Natural killer cell (primary cell): ENCODE measurements at regions not wholly inside any gene's neighbourhood (a gene's known extent, or its start where the extent isn't known, plus 50 kb on each side); places are given as distances from the start of the nearest gene placed in this dataset.

Experiments
- ATAC-seq, 3 donors: fragments of 150-1000 bp in 2 of 3; fragments of 200-7000 bp in 1 of 3; cut with Tn5 transposase; 1 replicate in 1 of 3; 2 replicates in 2 of 3; pipeline ENCODE4 v1.10.0; 2021; ENCODE audit warnings: mild to moderate bottlenecking in 2 of 3, moderate library complexity in 2 of 3
- DNase-seq, 2 donors: peaks; one replicate each; pipeline versions ENCODE4 v3.0.0 to v3.0.0-alpha.2; 2013 to 2021; ENCODE audit warnings: mixed read lengths in 1 of 2
- H3K27ac ChIP-seq: one replicate; pipeline ENCODE4 v1.5.1; 2013; ENCODE audit warnings: mild to moderate bottlenecking, low read length
- H3K27me3 ChIP-seq: one replicate; pipeline ENCODE4 v1.6.1; 2013; ENCODE audit warnings: low read length; ENCODE audit not compliant: control insufficient read depth, insufficient read depth
- H3K36me3 ChIP-seq: one replicate; pipeline ENCODE4 v1.6.1; 2013; ENCODE audit warnings: low read length; ENCODE audit not compliant: control insufficient read depth, insufficient read depth
- H3K4me1 ChIP-seq: one replicate; pipeline ENCODE4 v1.6.1; 2013; ENCODE audit warnings: low read length; ENCODE audit not compliant: control insufficient read depth, insufficient read depth
- H3K4me3 ChIP-seq: one replicate; pipeline ENCODE4 v1.5.1; 2013; ENCODE audit warnings: low read length
- H3K9me3 ChIP-seq: one replicate; pipeline ENCODE4 v1.6.1; 2013; ENCODE audit warnings: low read length; ENCODE audit not compliant: control insufficient read depth, insufficient read depth
- H3K27ac Mint-ChIP-seq, 2 donors: one replicate each; pipeline ENCODE4 v1.8.0; 2022; ENCODE audit warnings: mild to moderate bottlenecking in 2 of 2, mixed read lengths in 2 of 2, moderate library complexity in 1 of 2
- H3K27me3 Mint-ChIP-seq, 2 donors: one replicate each; pipeline ENCODE4 v1.8.0; 2022; ENCODE audit warnings: low read depth in 2 of 2, mixed read lengths in 2 of 2
- H3K36me3 Mint-ChIP-seq: one replicate; pipeline ENCODE4 v1.8.0; 2022; ENCODE audit warnings: mixed read lengths
- H3K4me1 Mint-ChIP-seq, 2 donors: one replicate each; pipeline ENCODE4 v1.8.0; 2022; ENCODE audit warnings: mixed read lengths in 2 of 2
- H3K4me3 Mint-ChIP-seq: one replicate; pipeline ENCODE4 v1.8.0; 2022; ENCODE audit warnings: mild to moderate bottlenecking, moderate library complexity, mixed read lengths
- H3K9me3 Mint-ChIP-seq, 2 donors: one replicate each; pipeline ENCODE4 v1.8.0; 2022; ENCODE audit warnings: mixed read lengths in 2 of 2
- WGBS: methylation state at CpG from one replicate; pipeline ENCODE4 v1.1.7; 2013; ENCODE audit warnings: missing lambda C conversion rate; ENCODE audit not compliant: insufficient coverage; 5-methylcytosine and 5-hydroxymethylcytosine counted together
- intact Hi-C: fragments of 100-400 bp; cut with micrococcal nuclease; formaldehyde crosslinking; loops from one replicate; pipeline ENCODE4 v1.14.2; 2022
- TF ChIP-seq, protein P1 (sequence below): fragments of 200-600 bp; IDR thresholded peaks from one replicate; pipeline ENCODE4 v1.8.0; 2022; ENCODE audit warnings: antibody characterized with exemption

GRCh38 chr4:152032722-152033131 is 271.9 kb upstream of the GATB start:
- H3K9me3 Mint-ChIP-seq = no peaks in the 10 kb centered on the region
- no peaks in the 10 kb centered on the region for H3K4me1 ChIP-seq
- no peak overlapping the region for H3K4me3 Mint-ChIP-seq
- no peak overlapping the region for H3K27ac ChIP-seq
- TF ChIP-seq, protein P1, sequence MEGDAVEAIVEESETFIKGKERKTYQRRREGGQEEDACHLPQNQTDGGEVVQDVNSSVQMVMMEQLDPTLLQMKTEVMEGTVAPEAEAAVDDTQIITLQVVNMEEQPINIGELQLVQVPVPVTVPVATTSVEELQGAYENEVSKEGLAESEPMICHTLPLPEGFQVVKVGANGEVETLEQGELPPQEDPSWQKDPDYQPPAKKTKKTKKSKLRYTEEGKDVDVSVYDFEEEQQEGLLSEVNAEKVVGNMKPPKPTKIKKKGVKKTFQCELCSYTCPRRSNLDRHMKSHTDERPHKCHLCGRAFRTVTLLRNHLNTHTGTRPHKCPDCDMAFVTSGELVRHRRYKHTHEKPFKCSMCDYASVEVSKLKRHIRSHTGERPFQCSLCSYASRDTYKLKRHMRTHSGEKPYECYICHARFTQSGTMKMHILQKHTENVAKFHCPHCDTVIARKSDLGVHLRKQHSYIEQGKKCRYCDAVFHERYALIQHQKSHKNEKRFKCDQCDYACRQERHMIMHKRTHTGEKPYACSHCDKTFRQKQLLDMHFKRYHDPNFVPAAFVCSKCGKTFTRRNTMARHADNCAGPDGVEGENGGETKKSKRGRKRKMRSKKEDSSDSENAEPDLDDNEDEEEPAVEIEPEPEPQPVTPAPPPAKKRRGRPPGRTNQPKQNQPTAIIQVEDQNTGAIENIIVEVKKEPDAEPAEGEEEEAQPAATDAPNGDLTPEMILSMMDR = no peak
- DNase-seq = no peak
- no peak overlapping the region for H3K4me3 ChIP-seq
- no peaks in the 10 kb centered on the region for H3K27me3 ChIP-seq
- peaks cover 0 to 2% of the 10 kb centered on the region in 2 donors for H3K27me3 Mint-ChIP-seq
- 100% methylated on average over 1 of the region's 1 CpG for WGBS
- no peak for ATAC-seq
- H3K9me3 ChIP-seq = no peaks in the 10 kb centered on the region
- no peak overlapping the region for H3K27ac Mint-ChIP-seq
- no peaks in the 10 kb centered on the region for H3K36me3 ChIP-seq
- intact Hi-C loops = no loop called here
- no peaks in the 10 kb centered on the region for H3K36me3 Mint-ChIP-seq
- H3K4me1 Mint-ChIP-seq = no peaks in the 10 kb centered on the region

GRCh38 chr4:152029631-152030030 is 268.8 kb upstream of the GATB start:
- Histone ChIP-seq H3K9me3 (no peaks in the 10 kb centered on the region), H3K4me1 (peaks cover 8% of the 10 kb centered on the region), H3K27ac (no peak overlapping the region), H3K4me3 (no peak overlapping the region), H3K36me3 (no peaks in the 10 kb centered on the region), H3K27me3 (no peaks in the 10 kb centered on the region)
- Mint-ChIP-seq H3K27ac (no peak overlapping the region), H3K36me3 (no peaks in the 10 kb centered on the region), H3K9me3 (no peaks in the 10 kb centered on the region), H3K4me1 (peaks cover 4 to 6% of the 10 kb centered on the region in 2 donors), H3K27me3 (peaks cover 0 to 2% of the 10 kb centered on the region in 2 donors), H3K4me3 (no peak overlapping the region)
- TF ChIP-seq, protein P1 = no peak
- no peak for DNase-seq
- WGBS = 91% methylated on average over 6 of the region's 6 CpGs
- intact Hi-C loops = no loop called here
- no peak for ATAC-seq

DNA sequence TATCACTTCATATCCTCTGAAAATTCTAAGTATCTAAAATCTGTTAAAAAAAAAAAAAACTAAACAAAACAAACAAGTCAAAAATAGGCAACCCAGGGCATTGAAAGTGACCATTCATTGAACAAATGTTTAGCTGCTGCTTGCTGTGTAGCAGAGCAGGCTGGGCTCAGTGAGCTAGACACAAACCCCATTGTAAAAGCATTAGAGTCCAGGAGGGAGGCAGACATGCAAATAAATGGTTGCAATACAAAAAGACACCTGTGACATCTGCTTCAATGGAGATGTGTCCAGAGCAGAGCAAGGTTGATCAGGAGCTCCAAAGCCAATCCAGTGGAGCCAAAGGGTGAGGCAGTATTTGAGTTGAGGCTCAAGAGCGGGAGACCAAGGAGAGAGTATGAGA is 267.3 kb upstream of the GATB start:
- no peaks in the 10 kb centered on the region for H3K27me3 ChIP-seq
- no peak overlapping the region for H3K4me3 ChIP-seq
- peaks cover 4 to 6% of the 10 kb centered on the region in 2 donors for H3K4me1 Mint-ChIP-seq
- no peaks in the 10 kb centered on the region for H3K36me3 ChIP-seq
- H3K36me3 Mint-ChIP-seq = no peaks in the 10 kb centered on the region
- ATAC-seq (no peak), DNase-seq (no peak)
- H3K9me3 ChIP-seq = no peaks in the 10 kb centered on the region
- intact Hi-C loops = no loop called here
- WGBS = 88% methylated on average over 1 of the region's 1 CpG
- H3K27ac Mint-ChIP-seq = no peak overlapping the region
- H3K4me3 Mint-ChIP-seq = no peak overlapping the region
- TF ChIP-seq, protein P1 = no peak
- H3K4me1 ChIP-seq = peaks cover 15% of the 10 kb centered on the region
- no peaks in the 10 kb centered on the region for H3K9me3 Mint-ChIP-seq
- H3K27ac ChIP-seq = no peak overlapping the region
- peaks cover 0 to 2% of the 10 kb centered on the region in 2 donors for H3K27me3 Mint-ChIP-seq

DNA sequence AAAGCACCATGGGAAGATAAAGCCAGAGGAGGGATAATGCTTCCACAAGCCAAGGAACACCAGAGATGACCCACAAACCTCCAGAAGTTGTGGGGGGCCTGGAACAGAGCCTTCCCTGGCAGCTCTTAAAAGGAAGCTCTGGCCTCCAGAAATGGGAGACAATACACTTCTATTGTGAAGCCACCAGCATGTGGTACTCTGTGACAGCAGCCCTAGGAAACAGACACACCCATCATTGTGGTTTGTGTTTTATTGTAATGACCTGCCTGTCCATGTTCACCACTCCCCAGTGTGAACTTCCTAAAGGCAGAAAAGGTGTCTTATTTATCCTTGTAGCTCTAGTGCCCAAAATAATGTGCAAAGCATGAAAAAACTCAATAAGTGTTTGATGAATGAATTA is 264.1 kb upstream of the GATB start:
- H3K36me3 ChIP-seq = no peaks in the 10 kb centered on the region
- H3K27ac ChIP-seq = no peak overlapping the region
- Mint-ChIP-seq H3K4me3 (no peak overlapping the region), H3K27ac (no peak overlapping the region), H3K27me3 (peaks cover 0 to 2% of the 10 kb centered on the region in 2 donors), H3K4me1 (peaks cover 4 to 6% of the 10 kb centered on the region in 2 donors), H3K9me3 (no peaks in the 10 kb centered on the region), H3K36me3 (no peaks in the 10 kb centered on the region)
- TF ChIP-seq, protein P1 = no peak
- peak in 1 of 3 donors; percentile 28 for ATAC-seq
- intact Hi-C loops = no loop called here
- H3K27me3 ChIP-seq = no peaks in the 10 kb centered on the region
- H3K4me1 ChIP-seq = peaks cover 15% of the 10 kb centered on the region
- DNase-seq = no peak
- H3K4me3 ChIP-seq = no peak overlapping the region
- no peaks in the 10 kb centered on the region for H3K9me3 ChIP-seq
